AG08396 (cell line): ENCODE measurements at regions not wholly inside any gene's neighbourhood (a gene's known extent, or its start where the extent isn't known, plus 50 kb on each side); places are given as distances from the start of the nearest gene placed in this dataset.

Experiments used
- DNase-seq: peaks from one replicate; pipeline ENCODE4 v3.0.0; 2012; ENCODE audit warnings: low spot score, mixed read lengths

GRCh38 chr9:86655147-86655546 lies 292.2 kb downstream of the GAS1 start:
- DNase-seq = no peak

GRCh38 chr9:86653466-86653865 lies 293.8 kb downstream of the GAS1 start:
- DNase-seq = no peak

DNA sequence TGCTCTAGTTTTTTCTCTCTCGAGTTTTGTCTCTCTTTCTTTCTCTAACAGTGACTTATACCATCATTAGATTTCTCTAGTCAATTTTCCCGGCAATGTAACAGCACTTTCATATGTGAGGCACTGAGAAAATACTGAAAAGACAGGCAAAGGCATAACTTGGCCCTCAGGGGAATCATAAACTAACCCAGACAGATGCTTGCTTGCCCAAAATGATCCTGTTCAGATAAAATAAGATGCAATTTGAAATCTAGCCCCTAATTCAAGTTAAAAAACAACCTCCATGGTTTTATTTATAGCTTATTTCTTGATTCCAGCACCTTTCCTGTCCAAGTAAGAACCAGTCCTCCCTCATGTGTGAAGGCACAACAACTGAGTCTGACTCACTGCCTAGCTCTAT lies 294.6 kb downstream of the GAS1 start:
- DNase-seq = no peak

GRCh38 chr9:86649913-86650312 lies 295.7 kb upstream of the TUT7 start:
- no peak for DNase-seq

DNA sequence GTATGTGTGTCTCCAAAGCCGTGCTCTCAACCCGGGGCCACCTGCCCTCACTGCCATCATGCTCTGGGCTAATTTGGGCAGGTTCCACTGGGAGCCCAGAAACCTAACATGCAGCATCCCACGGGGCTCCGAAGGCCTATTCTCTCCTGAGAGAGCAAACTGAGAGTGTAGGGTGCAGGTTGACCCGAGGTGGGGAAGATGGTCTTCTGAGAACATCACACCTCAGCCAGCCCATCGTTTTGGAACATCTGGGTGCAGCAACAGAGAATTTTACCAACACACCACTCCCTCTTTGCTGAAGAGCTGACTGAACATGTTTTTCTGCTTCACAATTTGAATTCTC lies 294.6 kb upstream of the TUT7 start:
- no peak for DNase-seq

- no peak for DNase-seq
Observed at GRCh38 chr9:86648156-86648827, 294.1 kb upstream of the TUT7 start.

GRCh38 chr9:86645303-86645702 lies 291.1 kb upstream of the TUT7 start:
- DNase-seq = no peak

DNA sequence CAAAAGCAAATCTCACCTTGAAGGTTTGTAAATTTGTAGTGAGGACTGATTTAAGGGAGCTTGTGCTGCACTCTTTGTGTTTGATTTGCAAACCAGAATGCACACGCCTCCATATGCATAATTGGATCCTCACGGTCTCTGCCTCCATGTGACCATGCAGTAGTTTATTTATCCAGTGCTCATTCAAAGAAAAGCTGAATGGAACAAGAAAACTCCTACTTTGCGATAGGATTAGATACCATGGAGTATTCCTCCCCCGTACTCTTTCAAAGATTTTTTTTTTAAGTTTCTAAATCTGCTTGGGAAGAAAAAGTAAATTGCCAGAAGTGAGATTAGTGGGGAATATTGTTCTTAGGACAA lies 290.4 kb upstream of the TUT7 start:
- no peak for DNase-seq

- no peak for DNase-seq
Observed at GRCh38 chr9:86643946-86644674, 289.9 kb upstream of the TUT7 start.

DNA sequence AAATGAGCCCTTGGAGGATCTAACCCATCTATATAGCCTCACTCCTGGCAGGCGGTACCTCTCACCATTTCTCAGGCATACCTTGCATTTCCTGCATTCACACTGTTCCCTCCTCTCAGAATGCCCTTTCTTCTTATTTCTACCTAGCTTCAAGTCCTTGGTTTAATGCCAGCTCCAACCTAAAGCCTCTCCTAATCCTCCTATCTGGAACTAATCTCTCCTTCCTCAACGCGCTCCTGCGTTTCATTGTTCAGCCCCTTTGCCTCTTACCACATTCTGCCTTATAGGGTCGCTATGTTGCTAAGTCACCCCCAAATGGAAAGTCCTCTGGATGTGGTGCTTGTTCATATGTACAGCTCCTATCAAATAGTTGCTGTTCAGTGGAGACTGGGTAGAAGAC lies 288.5 kb upstream of the TUT7 start:
- DNase-seq = no peak

- DNase-seq = no peak
Observed at GRCh38 chr9:86641970-86642369, 287.8 kb upstream of the TUT7 start.

DNA sequence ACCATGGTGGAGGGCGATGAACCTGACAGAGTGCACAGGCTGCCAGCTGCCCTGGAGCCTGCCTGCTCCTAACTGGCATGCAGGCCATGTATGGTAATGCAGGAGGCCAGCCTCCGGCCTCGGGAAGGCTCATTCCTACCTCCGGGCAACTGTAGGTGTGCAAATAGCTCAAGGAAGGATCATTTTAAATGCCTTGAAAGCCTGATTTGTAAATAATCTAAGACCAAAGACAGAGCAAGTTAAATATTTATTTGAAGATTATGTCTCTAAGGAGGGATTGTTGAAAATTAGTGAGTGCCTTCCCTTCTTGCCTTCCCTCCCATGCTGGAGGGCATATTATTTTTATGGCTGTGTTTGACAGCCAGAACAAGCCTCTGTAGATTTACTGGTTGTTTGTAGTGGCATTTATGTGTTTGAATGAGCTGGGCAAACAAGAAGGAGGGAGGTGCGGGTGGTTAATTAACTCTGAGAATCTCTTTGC lies 285.7 kb upstream of the TUT7 start:
- no peak for DNase-seq

GRCh38 chr9:86639287-86639686 lies 285.1 kb upstream of the TUT7 start:
- no peak for DNase-seq

DNA sequence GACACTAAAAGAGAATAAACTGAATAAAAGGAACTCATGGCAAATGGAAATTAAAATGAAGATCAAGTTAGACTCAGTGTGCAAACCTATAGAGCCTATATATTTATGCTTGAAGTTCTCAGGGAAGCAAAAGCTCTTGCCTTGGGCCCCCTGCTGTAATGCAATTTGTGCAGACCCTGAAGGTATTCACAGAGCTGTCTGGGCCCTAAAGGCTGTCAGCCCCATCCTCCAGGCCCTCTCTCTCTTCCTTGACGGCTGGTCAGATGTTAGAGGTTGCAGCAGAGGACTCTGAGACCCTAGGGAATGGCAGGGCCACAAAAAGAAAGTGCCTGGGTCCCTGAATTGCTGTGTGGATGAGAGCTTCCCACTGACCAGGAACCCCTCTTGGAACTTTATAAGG lies 283.9 kb upstream of the TUT7 start:
- no peak for DNase-seq

- DNase-seq = peak; percentile 29
Observed at GRCh38 chr9:86637515-86637914, 283.3 kb upstream of the TUT7 start.

GRCh38 chr9:86636519-86636918 lies 282.3 kb upstream of the TUT7 start:
- no peak for DNase-seq

GRCh38 chr9:86636038-86636437 lies 281.8 kb upstream of the TUT7 start:
- DNase-seq = no peak

DNA sequence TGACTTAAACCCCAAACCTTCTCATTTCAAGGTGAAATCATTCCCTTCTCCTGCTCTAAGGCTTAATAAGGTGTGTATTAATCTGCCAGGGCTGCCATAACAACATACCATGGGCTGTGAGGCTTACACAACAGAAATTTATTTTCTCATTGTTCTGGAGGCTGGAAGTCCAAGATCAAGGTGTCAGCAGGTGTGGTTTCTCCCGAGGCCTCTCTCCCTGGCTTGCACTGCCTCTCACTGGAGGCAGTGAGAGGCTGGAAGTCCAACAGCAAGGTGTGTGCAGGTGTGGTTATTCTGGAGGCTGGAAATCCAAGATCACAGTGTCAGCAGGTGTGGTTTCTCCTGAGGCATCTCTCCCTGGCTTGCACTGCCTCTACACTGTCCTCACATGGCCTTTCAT lies 280.3 kb upstream of the TUT7 start:
- DNase-seq = no peak

DNA sequence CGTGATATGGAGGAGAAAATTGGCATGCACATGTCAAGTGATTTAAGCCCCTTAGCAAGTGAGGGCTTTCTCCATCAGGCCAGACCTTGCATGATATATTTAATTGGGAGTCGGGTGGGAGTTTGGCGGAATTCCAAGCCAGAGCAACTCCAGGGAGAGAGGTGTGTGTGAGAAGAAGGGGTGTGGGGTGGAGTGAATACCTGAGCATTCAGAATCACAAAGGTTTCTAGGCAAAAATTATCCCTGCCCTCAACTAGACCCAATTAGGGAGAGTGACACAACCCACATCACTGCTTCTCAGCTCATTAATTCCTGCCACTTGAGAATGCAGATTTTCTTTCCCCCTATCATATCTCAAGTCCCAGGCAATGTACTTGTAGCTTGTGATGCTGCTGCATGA lies 279.7 kb upstream of the TUT7 start:
- no peak for DNase-seq

DNA sequence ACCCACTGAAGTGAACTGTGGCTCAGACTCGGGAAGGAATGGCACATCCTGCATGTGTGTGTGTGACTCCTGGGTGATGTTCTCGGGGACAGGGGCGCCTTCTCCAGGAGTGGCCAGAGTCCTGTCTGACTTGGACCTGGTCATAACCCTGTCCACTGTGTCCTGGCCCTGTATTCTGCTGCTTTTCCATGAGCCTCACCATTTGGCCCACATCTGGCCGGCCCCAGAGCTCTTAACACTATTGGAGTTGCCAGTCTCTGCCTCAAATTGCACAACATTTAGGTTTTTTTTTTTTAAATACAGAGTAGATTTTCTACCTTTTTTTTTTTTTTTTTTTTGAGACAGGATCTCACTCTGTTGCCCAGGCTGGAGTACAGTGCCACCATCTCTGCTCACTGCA lies 278.3 kb upstream of the TUT7 start:
- no peak for DNase-seq

- DNase-seq = no peak
Observed at GRCh38 chr9:86629530-86629929, 275.3 kb upstream of the TUT7 start.

GRCh38 chr9:86626802-86627201 lies 272.6 kb upstream of the TUT7 start:
- DNase-seq = no peak

DNA sequence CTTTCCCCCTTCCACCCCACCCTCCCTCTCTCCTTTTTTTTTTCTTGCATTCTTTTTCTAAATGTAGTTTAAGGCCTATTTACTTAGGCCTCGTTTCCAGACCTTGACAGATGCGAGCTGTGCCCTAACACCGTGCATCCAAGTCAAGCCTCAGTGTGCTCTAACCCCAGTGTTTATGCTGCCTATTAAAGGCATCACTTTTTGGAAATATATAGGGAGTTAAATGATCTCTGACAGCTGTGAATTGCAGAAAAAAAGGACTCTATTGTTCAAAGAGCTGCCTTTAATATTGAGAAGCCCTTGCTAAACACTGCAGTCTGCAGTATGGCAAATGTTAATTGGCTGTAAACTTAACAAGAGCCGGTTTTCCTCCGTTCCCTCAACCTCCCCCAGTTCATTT lies 270.4 kb upstream of the TUT7 start:
- DNase-seq = no peak
